DND-41 (cell line): ENCODE measurements at regions not wholly inside any gene's neighbourhood (a gene's known extent, or its start where the extent isn't known, plus 50 kb on each side); places are given as distances from the start of the nearest gene placed in this dataset.

Experiments used
- ATAC-seq: fragments of 200-7000 bp; cut with Tn5 transposase; 3 replicates; pipeline ENCODE4 v1.9.1; 2021; ENCODE audit warnings: low read depth; ENCODE audit not compliant: insufficient read depth
- DNase-seq: peaks from one replicate; pipeline ENCODE4 v3.0.0-alpha.2; 2020
- H2AFZ ChIP-seq: 2 replicates; pipeline ENCODE4 v1.6.0; 2012; ENCODE audit warnings: low read depth, low read length
- H3K27ac ChIP-seq: 2 replicates; pipeline ENCODE4 v1.5.1; 2012; ENCODE audit warnings: low read length, inconsistent platforms
- H3K27me3 ChIP-seq: fragments of 200-600 bp; sonication (generic); 2 replicates; pipeline ENCODE4 v1.6.0; 2012; ENCODE audit warnings: low read length, mild to moderate bottlenecking, inconsistent platforms; ENCODE audit not compliant: insufficient read depth, poor library complexity
- H3K36me3 ChIP-seq: 2 replicates; pipeline ENCODE4 v1.5.1; 2012; ENCODE audit warnings: low read length, inconsistent platforms; ENCODE audit not compliant: insufficient read depth
- H3K4me1 ChIP-seq: 2 replicates; pipeline ENCODE4 v1.5.1; 2012; ENCODE audit warnings: mild to moderate bottlenecking, low read length; ENCODE audit not compliant: insufficient read depth
- H3K4me2 ChIP-seq: 2 replicates; pipeline ENCODE4 v1.6.0; 2012; ENCODE audit warnings: mild to moderate bottlenecking, moderate library complexity, low read length, inconsistent platforms; ENCODE audit not compliant: insufficient read depth
- H3K4me3 ChIP-seq, 2 experiments: fragments of 200-600 bp in 1 of 2; shearing (Covaris generic) in 1 of 2; 2 replicates each; pipeline ENCODE4 v1.5.1; 2012 to 2016; ENCODE audit warnings: inconsistent platforms in 2 of 2, low read length in 2 of 2, mild to moderate bottlenecking in 2 of 2, low read depth in 1 of 2, moderate library complexity in 1 of 2
- H3K79me2 ChIP-seq: 2 replicates; pipeline ENCODE4 v1.6.0; 2012; ENCODE audit warnings: low read length, inconsistent platforms; ENCODE audit not compliant: insufficient read depth
- H3K9ac ChIP-seq: 2 replicates; pipeline ENCODE4 v1.6.0; 2012; ENCODE audit warnings: low read depth, mild to moderate bottlenecking, inconsistent platforms, low read length, moderate library complexity
- H3K9me3 ChIP-seq: 2 replicates; pipeline ENCODE4 v1.5.1; 2012; ENCODE audit warnings: low read length, moderate library complexity, mild to moderate bottlenecking, inconsistent platforms; ENCODE audit not compliant: insufficient read depth, severe bottlenecking
- H4K20me1 ChIP-seq: 2 replicates; pipeline ENCODE4 v1.6.0; 2012; ENCODE audit warnings: low read length; ENCODE audit not compliant: insufficient read depth
- CTCF ChIP-seq: IDR thresholded peaks from 2 replicates; pipeline ENCODE4 v1.5.1; 2012; ENCODE audit warnings: borderline replicate concordance, low read length, moderate library complexity, mild to moderate bottlenecking; ENCODE audit not compliant: poor library complexity, severe bottlenecking; ENCODE audit errors: extremely low read depth
- EZH2 ChIP-seq: IDR thresholded peaks from 3 replicates; pipeline ENCODE4 v1.6.1; 2012; ENCODE audit warnings: borderline replicate concordance, low read depth, mild to moderate bottlenecking, moderate library complexity, low read length, inconsistent platforms; ENCODE audit not compliant: severe bottlenecking

GRCh38 chr11:116104498-116105174 is 600.4 kb upstream of the CADM1 start:
- no peaks in the 10 kb centered on the region for H4K20me1 ChIP-seq
- no peaks in the 10 kb centered on the region for H3K79me2 ChIP-seq
- no peaks in the 10 kb centered on the region for H3K9me3 ChIP-seq
- H2AFZ ChIP-seq = no peak overlapping the region
- peaks cover 2% of the 10 kb centered on the region for H3K27me3 ChIP-seq
- H3K4me1 ChIP-seq = no peaks in the 10 kb centered on the region
- H3K36me3 ChIP-seq = no peaks in the 10 kb centered on the region
- no peak for ATAC-seq
- no peak overlapping the region for H3K9ac ChIP-seq
- no peak overlapping the region for H3K4me2 ChIP-seq
- no peak overlapping the region for H3K4me3 ChIP-seq
- TF ChIP-seq EZH2 (no peak), CTCF (no peak)
- no peak for DNase-seq
- H3K27ac ChIP-seq = no peak overlapping the region

GRCh38 chr11:116101902-116102301 is 597.7 kb upstream of the CADM1 start:
- ATAC-seq (no peak), DNase-seq (no peak)
- Histone ChIP-seq H3K9ac (no peak overlapping the region), H3K4me2 (no peak overlapping the region), H3K36me3 (no peaks in the 10 kb centered on the region), H3K27ac (no peak overlapping the region), H3K79me2 (no peaks in the 10 kb centered on the region), H4K20me1 (no peaks in the 10 kb centered on the region), H2AFZ (no peak overlapping the region), H3K4me3 (no peak overlapping the region), H3K4me1 (no peaks in the 10 kb centered on the region), H3K9me3 (no peaks in the 10 kb centered on the region), H3K27me3 (peaks cover 5% of the 10 kb centered on the region)
- TF ChIP-seq CTCF (no peak), EZH2 (no peak)

- H3K9me3 ChIP-seq = no peaks in the 10 kb centered on the region
- no peak overlapping the region for H3K27ac ChIP-seq
- no peaks in the 10 kb centered on the region for H4K20me1 ChIP-seq
- H3K9ac ChIP-seq = no peak overlapping the region
- no peak overlapping the region for H2AFZ ChIP-seq
- ATAC-seq = no peak
- no peaks in the 10 kb centered on the region for H3K36me3 ChIP-seq
- no peaks in the 10 kb centered on the region for H3K79me2 ChIP-seq
- no peak overlapping the region for H3K4me3 ChIP-seq
- no peak overlapping the region for H3K4me2 ChIP-seq
- TF ChIP-seq EZH2 (no peak), CTCF (no peak)
- H3K27me3 ChIP-seq = peaks cover 3% of the 10 kb centered on the region
- no peaks in the 10 kb centered on the region for H3K4me1 ChIP-seq
- no peak for DNase-seq
Observed at GRCh38 chr11:116100016-116100415, 595.8 kb upstream of the CADM1 start.

- no peak overlapping the region for H2AFZ ChIP-seq
- H3K4me3 ChIP-seq = no peak overlapping the region
- H3K27me3 ChIP-seq = peaks cover 3% of the 10 kb centered on the region
- ATAC-seq = no peak
- TF ChIP-seq EZH2 (no peak), CTCF (no peak)
- no peaks in the 10 kb centered on the region for H3K4me1 ChIP-seq
- no peak overlapping the region for H3K27ac ChIP-seq
- H3K79me2 ChIP-seq = no peaks in the 10 kb centered on the region
- no peak for DNase-seq
- H3K9me3 ChIP-seq = no peaks in the 10 kb centered on the region
- H3K9ac ChIP-seq = no peak overlapping the region
- no peaks in the 10 kb centered on the region for H3K36me3 ChIP-seq
- H4K20me1 ChIP-seq = no peaks in the 10 kb centered on the region
- H3K4me2 ChIP-seq = no peak overlapping the region
Observed at GRCh38 chr11:116099541-116099940, 595.3 kb upstream of the CADM1 start.
